ENCODE measurements at regions not wholly inside any gene's neighbourhood (a gene's known extent, or its start where the extent isn't known, plus 50 kb on each side); places are given as distances from the start of the nearest gene placed in this dataset.

DNA sequence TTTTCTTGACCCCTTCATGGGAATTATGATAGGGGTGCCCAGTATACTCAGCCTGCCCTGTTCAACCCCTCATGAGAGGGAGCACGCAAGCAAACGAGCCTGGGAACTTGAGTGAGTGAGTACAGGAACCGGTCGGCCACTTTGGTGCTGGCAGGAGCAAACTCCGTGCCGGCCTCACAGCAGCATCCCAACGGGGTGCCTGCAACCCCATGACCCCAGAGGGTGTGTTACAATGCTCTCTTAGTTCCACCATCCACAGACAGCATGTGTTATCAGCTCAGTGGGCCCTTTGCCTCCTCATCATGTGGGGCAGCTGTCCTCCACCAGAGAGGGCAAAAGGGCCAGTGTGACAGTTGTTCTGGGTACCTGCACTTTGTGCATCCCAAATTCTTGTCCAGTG, 289.8 kb downstream of the FRK start:
- TF ChIP-seq CTCF (conservative IDR thresholded peaks at IDR 0.05; ENCODE audit: low read length) = no peak
- no peak for DNase-seq (ENCODE audit: low read depth)
- no peak overlapping the region for H3K4me3 ChIP-seq (ENCODE audit: low read length)

- no peak for DNase-seq (ENCODE audit: low read depth)
- TF ChIP-seq CTCF (conservative IDR thresholded peaks at IDR 0.05; ENCODE audit: low read length) = no peak
- H3K4me3 ChIP-seq (ENCODE audit: low read length) = no peak overlapping the region
These were observed 292.2 kb downstream of the FRK start for GRCh38 chr6:115768500-115768899.

DNA sequence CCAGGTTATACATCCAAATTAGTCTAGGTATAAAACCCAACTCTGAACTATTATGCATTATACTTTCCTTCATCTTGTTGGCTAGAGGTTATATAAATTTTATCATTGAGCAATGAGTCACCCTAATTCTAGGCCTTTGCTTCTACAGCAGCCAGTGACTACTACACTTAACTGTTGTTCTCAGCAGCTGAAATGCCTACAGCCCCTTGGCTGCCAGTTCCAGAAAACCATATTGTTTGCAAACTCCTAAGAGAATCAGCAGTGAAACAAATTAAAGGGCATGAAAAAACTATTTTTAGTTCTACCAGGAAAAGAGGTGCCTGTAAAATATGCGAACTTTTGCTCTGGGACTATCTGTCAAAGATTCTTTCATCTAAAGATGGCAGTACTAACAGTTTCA, 292.8 kb downstream of the FRK start:
- TF ChIP-seq CTCF (conservative IDR thresholded peaks at IDR 0.05; ENCODE audit: low read length) = no peak
- no peak overlapping the region for H3K4me3 ChIP-seq (ENCODE audit: low read length)
- DNase-seq (ENCODE audit: low read depth) = no peak

GRCh38 chr6:115766745-115767462, 293.8 kb downstream of the FRK start:
- H3K4me3 ChIP-seq (ENCODE audit: low read length) = no peak overlapping the region
- DNase-seq (ENCODE audit: low read depth) = no peak
- TF ChIP-seq CTCF (conservative IDR thresholded peaks at IDR 0.05; ENCODE audit: low read length) = no peak

DNA sequence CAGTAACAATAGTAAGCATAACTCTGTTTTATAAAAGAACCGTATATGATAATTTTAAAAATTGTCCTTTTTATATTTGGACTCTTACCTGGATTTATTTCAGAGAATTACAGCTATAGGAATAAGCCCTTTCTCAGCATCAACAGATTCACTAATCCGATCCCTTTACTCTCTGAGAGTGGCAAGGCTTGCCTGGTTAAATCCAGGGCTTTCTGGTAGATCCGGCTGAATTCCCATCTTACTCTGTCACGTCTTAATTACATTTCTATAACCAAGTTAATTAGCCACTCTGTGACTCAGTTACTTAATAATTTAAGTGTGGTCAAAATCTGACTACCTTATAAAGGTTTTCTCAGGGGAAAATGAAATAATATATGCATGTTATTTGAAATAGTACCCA, 294.7 kb downstream of the FRK start:
- H3K4me3 ChIP-seq (ENCODE audit: low read length) = no peak overlapping the region
- DNase-seq (ENCODE audit: low read depth) = no peak
- TF ChIP-seq CTCF (conservative IDR thresholded peaks at IDR 0.05; ENCODE audit: low read length) = no peak

DNA sequence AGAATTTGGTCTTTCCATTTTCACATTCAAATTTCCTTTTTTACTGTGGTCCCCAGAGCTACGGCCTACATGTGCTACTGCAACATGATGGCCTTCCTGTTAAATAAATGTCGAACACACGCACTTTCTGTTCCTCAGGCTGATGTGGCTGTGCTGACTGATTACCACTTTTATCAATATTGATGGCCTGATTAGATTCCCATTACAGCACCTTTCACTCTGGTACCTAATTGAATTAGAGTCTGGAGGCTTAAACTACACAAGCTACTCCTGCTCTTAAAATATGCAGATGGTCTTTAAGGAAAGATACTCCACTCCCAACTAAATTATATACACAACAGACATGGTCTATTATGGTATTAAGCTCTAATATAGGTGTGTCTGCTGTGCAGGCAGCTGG, 301.6 kb downstream of the FRK start:
- H3K4me3 ChIP-seq (ENCODE audit: low read length) = no peak overlapping the region
- TF ChIP-seq CTCF (conservative IDR thresholded peaks at IDR 0.05; ENCODE audit: low read length) = no peak
- DNase-seq (ENCODE audit: low read depth) = no peak

GRCh38 chr6:115753446-115753845, 307.2 kb downstream of the FRK start:
- no peak for TF ChIP-seq CTCF (conservative IDR thresholded peaks at IDR 0.05; ENCODE audit: low read length)
- DNase-seq (ENCODE audit: low read depth) = no peak
- no peak overlapping the region for H3K4me3 ChIP-seq (ENCODE audit: low read length)
